BE2C (cell line): ENCODE measurements at regions not wholly inside any gene's neighbourhood (a gene's known extent, or its start where the extent isn't known, plus 50 kb on each side); places are given as distances from the start of the nearest gene placed in this dataset.
"Not testable (repeated sequence)": the region's sequence is repeated elsewhere in the genome, so short reads cannot be mapped to it uniquely, and the experiment has no call there.

Experiments
- DNase-seq: peaks from one replicate; pipeline ENCODE4 v3.0.0-alpha.2; 2020
- H3K27me3 ChIP-seq: fragments of 250-450 bp; sonication (Bioruptor Pico); 2 replicates; pipeline ENCODE4 v1.5.1; 2020; ENCODE audit warnings: mild to moderate bottlenecking
- H3K36me3 ChIP-seq: fragments of 250-450 bp; sonication (Bioruptor Pico); 2 replicates; pipeline ENCODE4 v1.5.1; 2020; ENCODE audit warnings: mild to moderate bottlenecking
- H3K4me1 ChIP-seq: fragments of 250-450 bp; sonication (Bioruptor Pico); 2 replicates; pipeline ENCODE4 v1.5.1; 2020
- H3K4me3 ChIP-seq: 2 replicates; pipeline ENCODE4 v1.5.1; 2011; ENCODE audit warnings: low read depth, low read length
- H3K9me3 ChIP-seq: fragments of 250-450 bp; sonication (Bioruptor Pico); 2 replicates; pipeline ENCODE4 v1.5.1; 2020
- TF ChIP-seq, protein P1 (sequence below): IDR thresholded peaks from 2 replicates; pipeline ENCODE4 v1.5.1; 2012; ENCODE audit warnings: mild to moderate bottlenecking, low read depth, low read length

DNA sequence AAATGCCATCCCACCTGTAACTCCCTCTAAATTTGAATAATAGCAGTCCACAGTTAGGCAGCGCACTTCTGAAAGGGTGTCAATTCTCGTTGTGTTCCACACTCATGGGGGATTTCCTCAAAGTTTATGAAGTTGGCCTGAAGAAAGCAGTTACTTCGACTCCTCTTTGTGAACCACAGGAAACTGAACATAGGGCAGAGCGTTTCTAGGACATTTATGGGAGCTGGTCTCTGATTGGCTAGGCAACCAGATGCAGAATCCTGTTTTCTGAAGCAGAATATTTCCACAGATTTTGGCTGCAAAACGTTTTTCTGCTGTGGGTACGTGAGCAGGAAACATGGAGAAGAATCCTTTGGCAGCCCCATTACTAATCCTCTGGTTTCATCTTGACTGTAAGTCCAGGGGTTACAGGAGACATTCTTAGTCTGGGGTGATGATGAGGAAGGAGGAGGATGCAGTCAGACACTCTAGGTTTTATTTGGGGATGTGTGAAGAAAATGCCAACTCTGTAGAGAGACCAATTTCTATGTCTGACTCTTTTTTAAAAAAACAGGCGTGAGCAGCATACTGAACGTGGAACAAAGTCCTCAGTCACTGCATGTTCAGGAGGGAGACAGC, 431.5 kb upstream of the OR4E1 start:
- Histone ChIP-seq H3K9me3 (no peaks in the 10 kb centered on the region), H3K4me3 (no peak overlapping the region), H3K36me3 (no peaks in the 10 kb centered on the region), H3K4me1 (no peaks in the 10 kb centered on the region), H3K27me3 (no peaks in the 10 kb centered on the region)
- DNase-seq = no peak
- TF ChIP-seq, protein P1, sequence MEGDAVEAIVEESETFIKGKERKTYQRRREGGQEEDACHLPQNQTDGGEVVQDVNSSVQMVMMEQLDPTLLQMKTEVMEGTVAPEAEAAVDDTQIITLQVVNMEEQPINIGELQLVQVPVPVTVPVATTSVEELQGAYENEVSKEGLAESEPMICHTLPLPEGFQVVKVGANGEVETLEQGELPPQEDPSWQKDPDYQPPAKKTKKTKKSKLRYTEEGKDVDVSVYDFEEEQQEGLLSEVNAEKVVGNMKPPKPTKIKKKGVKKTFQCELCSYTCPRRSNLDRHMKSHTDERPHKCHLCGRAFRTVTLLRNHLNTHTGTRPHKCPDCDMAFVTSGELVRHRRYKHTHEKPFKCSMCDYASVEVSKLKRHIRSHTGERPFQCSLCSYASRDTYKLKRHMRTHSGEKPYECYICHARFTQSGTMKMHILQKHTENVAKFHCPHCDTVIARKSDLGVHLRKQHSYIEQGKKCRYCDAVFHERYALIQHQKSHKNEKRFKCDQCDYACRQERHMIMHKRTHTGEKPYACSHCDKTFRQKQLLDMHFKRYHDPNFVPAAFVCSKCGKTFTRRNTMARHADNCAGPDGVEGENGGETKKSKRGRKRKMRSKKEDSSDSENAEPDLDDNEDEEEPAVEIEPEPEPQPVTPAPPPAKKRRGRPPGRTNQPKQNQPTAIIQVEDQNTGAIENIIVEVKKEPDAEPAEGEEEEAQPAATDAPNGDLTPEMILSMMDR = no peak

DNA sequence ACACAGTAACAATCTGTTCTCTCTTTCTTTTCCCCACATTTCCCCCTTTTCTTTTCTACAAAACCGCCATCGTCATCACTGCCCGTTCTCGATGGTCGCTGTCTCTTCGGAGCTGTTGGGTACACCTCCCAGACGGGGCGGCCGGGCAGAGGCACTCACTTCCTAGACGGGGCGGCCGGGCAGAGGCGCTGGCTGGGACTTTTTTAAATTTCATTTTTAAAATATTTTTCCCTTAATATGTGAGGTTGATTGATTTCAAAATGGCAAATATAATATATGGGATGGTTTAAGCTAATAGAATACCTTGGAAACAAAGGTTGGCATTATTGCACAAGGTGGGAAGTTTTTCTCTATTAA, 427.1 kb upstream of the OR4E1 start:
- not testable (repeated sequence) for H3K36me3 ChIP-seq, DNase-seq, H3K27me3 ChIP-seq, H3K4me1 ChIP-seq, H3K9me3 ChIP-seq, H3K4me3 ChIP-seq

DNA sequence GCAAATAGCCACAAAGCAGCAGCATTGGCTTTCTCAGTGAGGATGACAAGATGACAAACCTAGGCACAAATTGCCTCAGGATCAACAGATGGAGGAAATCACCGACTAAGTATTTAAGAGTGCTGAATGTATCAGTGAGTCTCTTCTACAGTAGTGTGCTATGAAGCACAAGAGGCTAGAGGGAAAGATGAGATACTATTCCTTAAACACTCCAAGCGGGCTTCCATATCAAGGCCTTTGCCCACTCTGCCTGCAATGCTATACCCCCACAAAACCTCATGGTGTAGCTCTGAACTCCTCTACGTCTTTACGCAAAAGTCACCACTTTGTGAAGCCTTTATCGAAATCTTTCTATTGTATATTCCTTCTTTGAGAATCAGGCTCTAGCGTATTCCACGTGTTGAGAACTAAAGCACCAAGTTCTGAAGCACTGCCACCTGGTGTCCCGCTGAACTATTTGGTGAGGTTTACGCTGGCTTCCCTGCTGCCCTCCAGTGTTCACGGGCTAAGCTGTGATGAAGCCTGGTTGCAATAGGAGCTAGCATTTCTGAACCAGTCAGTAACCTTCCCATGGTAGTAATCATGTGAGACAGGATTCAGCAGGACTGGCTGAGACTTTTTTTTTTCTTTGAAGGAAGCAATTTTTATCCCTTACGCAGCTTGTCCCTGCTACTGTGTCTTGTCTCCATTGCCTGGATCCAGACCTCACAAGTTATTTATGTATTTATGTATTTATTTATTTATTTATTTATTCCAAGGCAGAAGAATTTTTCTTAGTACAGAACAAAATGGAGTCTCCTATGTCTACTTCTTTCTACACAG, 426.5 kb upstream of the OR4E1 start:
- DNase-seq = peak; percentile 42
- no peaks in the 10 kb centered on the region for H3K4me1 ChIP-seq

DNA sequence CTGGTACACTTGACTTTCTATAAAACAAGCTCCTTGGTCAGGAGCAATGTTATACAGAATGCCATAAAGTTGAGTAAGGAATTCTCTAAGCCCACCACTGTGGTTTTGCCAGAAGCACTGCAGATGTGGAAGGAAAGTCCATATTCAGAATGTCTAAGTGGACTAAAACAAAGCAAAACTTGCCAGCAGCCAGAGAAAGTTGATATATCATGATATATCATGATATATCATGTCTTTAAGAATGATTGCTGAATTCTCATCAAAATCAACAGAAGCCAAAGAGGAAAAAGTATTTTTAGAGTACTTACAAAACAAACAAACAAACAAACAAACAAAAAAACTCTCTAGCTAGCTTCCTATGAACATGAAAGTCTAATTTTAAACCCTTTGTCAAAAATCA, 424.8 kb upstream of the OR4E1 start:
- no peak overlapping the region for H3K4me3 ChIP-seq
- no peaks in the 10 kb centered on the region for H3K9me3 ChIP-seq
- TF ChIP-seq, protein P1 = no peak
- no peak for DNase-seq
- H3K36me3 ChIP-seq = no peaks in the 10 kb centered on the region
- H3K4me1 ChIP-seq = no peaks in the 10 kb centered on the region
- no peaks in the 10 kb centered on the region for H3K27me3 ChIP-seq

More for the DNA sequence above, 426.5 kb upstream of the OR4E1 start:
- Histone ChIP-seq H3K27me3 (no peaks in the 10 kb centered on the region), H3K36me3 (no peaks in the 10 kb centered on the region), H3K9me3 (no peaks in the 10 kb centered on the region), H3K4me3 (no peak overlapping the region)
- TF ChIP-seq, protein P1 = peak; percentile 67

DNA sequence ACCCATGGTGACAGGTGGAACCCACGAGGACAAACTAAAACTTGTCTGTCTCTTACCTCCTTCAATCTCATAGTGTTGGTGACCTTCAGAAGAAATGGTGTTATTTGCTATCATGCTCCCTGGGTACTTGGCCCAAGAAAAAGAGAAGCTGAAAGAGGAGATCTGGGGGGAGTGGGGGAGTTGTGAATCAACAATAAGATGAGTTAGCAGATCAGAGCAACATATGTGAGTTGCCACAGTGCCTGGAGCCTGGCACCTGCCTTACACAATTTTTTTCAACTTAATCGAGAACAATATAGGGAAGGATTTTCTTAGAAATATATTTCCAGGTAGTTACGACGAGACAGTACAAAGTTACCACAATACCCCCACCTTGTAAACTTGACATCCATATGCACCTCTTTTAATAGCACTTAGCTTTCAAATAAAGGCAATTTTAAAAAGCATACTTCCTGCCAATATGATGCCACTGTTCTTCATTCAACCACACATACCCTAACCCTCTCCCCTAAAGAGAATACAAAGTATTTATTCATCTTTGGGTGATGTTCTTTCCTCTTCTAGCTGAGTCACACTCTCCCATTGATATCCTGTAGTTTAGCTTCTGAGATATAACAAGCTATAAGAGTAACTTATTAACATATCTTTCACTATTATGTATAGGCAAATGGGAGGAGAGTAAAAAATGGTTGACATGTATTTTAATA, 424.1 kb upstream of the OR4E1 start:
- Histone ChIP-seq H3K4me1 (no peaks in the 10 kb centered on the region), H3K36me3 (no peaks in the 10 kb centered on the region), H3K4me3 (no peak overlapping the region), H3K9me3 (no peaks in the 10 kb centered on the region), H3K27me3 (no peaks in the 10 kb centered on the region)
- DNase-seq = no peak
- TF ChIP-seq, protein P1 = no peak

DNA sequence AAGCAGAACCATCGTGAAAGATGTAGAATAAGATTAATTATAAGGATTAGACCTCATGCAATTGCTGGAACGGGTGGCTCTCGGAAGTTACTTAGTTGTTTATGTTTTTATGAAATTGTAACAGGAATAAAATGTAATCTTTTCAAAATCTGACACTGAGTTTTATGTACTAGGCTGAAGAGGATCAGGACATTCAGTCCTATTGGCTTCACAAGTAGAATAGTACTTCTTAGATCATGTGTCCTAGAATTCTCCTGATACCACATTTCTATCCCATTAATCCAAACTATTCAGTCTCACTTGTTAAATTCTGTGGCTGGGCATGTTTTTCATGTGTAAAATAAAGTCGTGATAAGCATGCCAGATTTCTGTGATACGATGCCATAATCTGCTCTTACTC, 423.5 kb upstream of the OR4E1 start:
- Histone ChIP-seq H3K36me3 (no peaks in the 10 kb centered on the region), H3K4me1 (no peaks in the 10 kb centered on the region), H3K4me3 (no peak overlapping the region), H3K27me3 (no peaks in the 10 kb centered on the region), H3K9me3 (no peaks in the 10 kb centered on the region)
- TF ChIP-seq, protein P1 = no peak
- no peak for DNase-seq
